NCI-H69 (cell line): ENCODE measurements at regions not wholly inside any gene's neighbourhood (a gene's known extent, or its start where the extent isn't known, plus 50 kb on each side); places are given as distances from the start of the nearest gene placed in this dataset.

ENCODE experiments used
- DNase-seq: peaks from one replicate; lab custom pipeline; 2025; lab: John Stamatoyannopoulos, UW

- DNase-seq: no peak
Observed at GRCh38 chr14:40899435-40899834, 707.2 kb upstream of the LRFN5 start.

- no peak for DNase-seq
Observed at GRCh38 chr14:40894846-40895245, 711.8 kb upstream of the LRFN5 start.

- DNase-seq: no peak
Observed at GRCh38 chr14:40889126-40889525, 717.5 kb upstream of the LRFN5 start.

- no peak for DNase-seq
Observed at GRCh38 chr14:40887912-40888311, 718.8 kb upstream of the LRFN5 start.

- DNase-seq: peak; percentile 20
Observed at GRCh38 chr14:40870252-40870651, 736.4 kb upstream of the LRFN5 start.

GRCh38 chr14:40859055-40859454, 747.6 kb upstream of the LRFN5 start:
- DNase-seq: peak; percentile 11

- DNase-seq: no peak
Observed at GRCh38 chr14:40855343-40855742, 751.3 kb upstream of the LRFN5 start.

GRCh38 chr14:40850191-40850590, 756.5 kb upstream of the LRFN5 start:
- no peak for DNase-seq

- peak; percentile 54 for DNase-seq
Observed at GRCh38 chr14:40847480-40847879, 759.2 kb upstream of the LRFN5 start.

- DNase-seq: no peak
Observed at GRCh38 chr14:40842816-40843215, 763.9 kb upstream of the LRFN5 start.

- DNase-seq: no peak
Observed at GRCh38 chr14:40841886-40842285, 764.8 kb upstream of the LRFN5 start.

- no peak for DNase-seq
Observed at GRCh38 chr14:40838601-40839000, 768.1 kb upstream of the LRFN5 start.

GRCh38 chr14:40806471-40806870, 800.2 kb upstream of the LRFN5 start:
- DNase-seq: no peak

GRCh38 chr14:40796168-40796567, 810.5 kb upstream of the LRFN5 start:
- DNase-seq: no peak

GRCh38 chr14:40784860-40785259, 821.8 kb upstream of the LRFN5 start:
- DNase-seq: no peak

- DNase-seq: no peak
Observed at GRCh38 chr14:40762685-40763084, 844.0 kb upstream of the LRFN5 start.

- DNase-seq: no peak
Observed at GRCh38 chr14:40762177-40762576, 844.5 kb upstream of the LRFN5 start.

GRCh38 chr14:40760704-40761103, 846.0 kb upstream of the LRFN5 start:
- DNase-seq: no peak

- no peak for DNase-seq
Observed at GRCh38 chr14:40758076-40758475, 848.6 kb upstream of the LRFN5 start.

GRCh38 chr14:40757376-40757950, 849.2 kb upstream of the LRFN5 start:
- no peak for DNase-seq

- no peak for DNase-seq
Observed at GRCh38 chr14:40733206-40733605, 873.5 kb upstream of the LRFN5 start.

GRCh38 chr14:40727107-40727506, 879.6 kb upstream of the LRFN5 start:
- no peak for DNase-seq

GRCh38 chr14:40713387-40713786, 893.3 kb upstream of the LRFN5 start:
- DNase-seq: no peak

GRCh38 chr14:40697231-40697630, 909.4 kb upstream of the LRFN5 start:
- peak; percentile 15 for DNase-seq

GRCh38 chr14:40694023-40694422, 912.7 kb upstream of the LRFN5 start:
- no peak for DNase-seq
